AG10803 (cell line): ENCODE measurements at regions not wholly inside any gene's neighbourhood (a gene's known extent, or its start where the extent isn't known, plus 50 kb on each side); places are given as distances from the start of the nearest gene placed in this dataset.

Experiments
- DNase-seq: peaks from one replicate; pipeline ENCODE4 v3.0.0; 2010; ENCODE audit warnings: low read depth
- H3K4me3 ChIP-seq: 2 replicates; pipeline ENCODE4 v1.5.1; 2011; ENCODE audit warnings: mild to moderate bottlenecking, low read length, control low read depth
- CTCF ChIP-seq: conservative IDR thresholded peaks from 2 replicates; pipeline ENCODE4 v1.5.1; 2011; ENCODE audit warnings: mild to moderate bottlenecking, low read length, control low read depth, inconsistent platforms

- TF ChIP-seq CTCF = no peak
Observed at GRCh38 chr13:74438901-74439300, 304.7 kb upstream of the KLF12 start.

GRCh38 chr13:74434782-74435181 is 300.6 kb upstream of the KLF12 start:
- DNase-seq = no peak
- H3K4me3 ChIP-seq = no peak overlapping the region
- no peak for TF ChIP-seq CTCF

More at GRCh38 chr13:74438901-74439300, 304.7 kb upstream of the KLF12 start:
- DNase-seq = peak; percentile 12
- no peak overlapping the region for H3K4me3 ChIP-seq

GRCh38 chr13:74424455-74424854 is 290.3 kb upstream of the KLF12 start:
- DNase-seq = no peak
- TF ChIP-seq CTCF = no peak
- H3K4me3 ChIP-seq = no peak overlapping the region

- no peak for DNase-seq
- TF ChIP-seq CTCF = no peak
- no peak overlapping the region for H3K4me3 ChIP-seq
Observed at GRCh38 chr13:74423434-74423833, 289.2 kb upstream of the KLF12 start.

- DNase-seq = no peak
- TF ChIP-seq CTCF = no peak
- no peak overlapping the region for H3K4me3 ChIP-seq
Observed at GRCh38 chr13:74414458-74414857, 280.3 kb upstream of the KLF12 start.

- H3K4me3 ChIP-seq = no peak overlapping the region
- DNase-seq = no peak
- no peak for TF ChIP-seq CTCF
Observed at GRCh38 chr13:74413482-74413881, 279.3 kb upstream of the KLF12 start.

GRCh38 chr13:74409551-74409950 is 275.3 kb upstream of the KLF12 start:
- peak; percentile 33 for DNase-seq
- no peak for TF ChIP-seq CTCF
- no peak overlapping the region for H3K4me3 ChIP-seq
